Pancreas (tissue), 10 donors: ENCODE measurements at regions not wholly inside any gene's neighbourhood (a gene's known extent, or its start where the extent isn't known, plus 50 kb on each side); places are given as distances from the start of the nearest gene placed in this dataset.

ENCODE experiments used
- ATAC-seq, 4 donors: fragments of 200-7000 bp; cut with Tn5 transposase; one replicate each; pipeline versions ENCODE4 v1.8.0 to v1.9.1; 2020; ENCODE audit warnings: mild to moderate bottlenecking in 4 of 4, moderate library complexity in 4 of 4
- DNase-seq, 6 donors: peaks; one replicate each; pipeline ENCODE4 v3.0.0-alpha.2; 2020
- FAIRE-seq: peaks from 2 replicates; lab custom pipeline; 2012; peaks lifted over from hg19 to GRCh38; lab: Jason Lieb, UNC
- H3K27ac ChIP-seq, 4 donors: fragments of 200-600 bp; sonication (generic); 1 replicate in 3 of 4; 2 replicates in 1 of 4; pipeline versions ENCODE4 v1.5.0 to v1.8.0; 2020
- H3K27me3 ChIP-seq, 4 donors: fragments of 200-600 bp; one replicate each; pipeline ENCODE4 v1.8.0; 2021
- H3K36me3 ChIP-seq, 3 donors: fragments of 200-600 bp; sonication (generic) in 1 of 3; one replicate each; pipeline versions ENCODE4 v1.5.0 to v1.8.0; 2020 to 2021
- H3K4me1 ChIP-seq, 3 donors: fragments of 200-600 bp; one replicate each; pipeline ENCODE4 v1.8.0; 2021
- H3K4me3 ChIP-seq, 4 donors: fragments of 200-600 bp; sonication (generic) in 2 of 4; one replicate each; pipeline versions ENCODE4 v1.5.0 to v1.8.0; 2020 to 2021
- H3K9me3 ChIP-seq, 4 donors: fragments of 200-600 bp; one replicate each; pipeline ENCODE4 v1.8.0; 2021
- WGBS, 2 donors: extraction: QIAGEN DNeasy Blood & Tissue Kit; methylation state at CpG; one replicate each; pipeline ENCODE4 v1.1.7; 2013; 5-methylcytosine and 5-hydroxymethylcytosine counted together
- intact Hi-C, 3 donors: fragments of 100-400 bp; cut with DNase I; formaldehyde crosslinking; loops; one replicate each; pipeline versions ENCODE4 v1.11.1 to v1.14.2; 2022
- TF ChIP-seq, protein P1 (sequence below), 4 donors: fragments of 200-600 bp; sonication (generic) in 3 of 4; IDR thresholded peaks; one replicate each; pipeline versions ENCODE4 v1.5.0 to v1.8.0; 2021; ENCODE audit warnings: antibody characterized with exemption in 4 of 4
- donor health status: healthy with polysubstance abuse.
- donor health status: DM: no; HTN: no; CAD: no; lungs with moderate emphysema.
- donor health status: DM: no; HTN: no; CAD: no.
- donor health status: control.
- donor health status: control.
- donor health status: Bipolar disorder and iron deficiency.
- donor health status: DM: yes; HTN: yes; CAD: no.
- donor health status: DM: no; HTN: no; CAD: no.
- donor health status: DM: no; HTN: no; CAD: no.
- donor health status: DM: yes; HTN: yes; CAD: no.

DNA sequence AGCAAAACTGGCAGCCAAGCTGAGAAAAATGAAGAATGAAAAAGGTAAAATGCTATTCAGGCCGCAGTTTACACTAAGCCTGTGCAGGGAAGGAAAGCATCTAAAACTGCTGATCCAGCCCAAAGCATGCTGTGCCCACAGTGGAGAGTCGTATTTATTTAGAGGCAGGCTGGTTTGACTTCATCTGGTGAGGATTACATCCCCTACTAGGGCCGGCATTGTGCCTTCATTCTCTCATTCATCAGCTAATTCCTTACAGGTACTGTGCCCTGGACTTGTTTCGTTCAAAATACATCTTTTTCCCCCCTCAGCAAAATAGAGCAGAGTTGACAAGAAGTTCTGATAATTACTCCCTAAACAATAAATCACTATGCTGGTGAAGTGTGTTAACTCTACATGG lies 137.5 kb upstream of the DAP start:
- ATAC-seq (no peak), DNase-seq (no peak), FAIRE-seq (no peak)
- 80 to 85% methylated on average over 4 of the region's 4 CpGs for WGBS, 2 donors
- Histone ChIP-seq H3K9me3 (no peaks in the 10 kb centered on the region), H3K4me3 (no peak overlapping the region), H3K4me1 (no peaks in the 10 kb centered on the region), H3K27ac (no peak overlapping the region), H3K36me3 (no peaks in the 10 kb centered on the region), H3K27me3 (no peaks in the 10 kb centered on the region)
- intact Hi-C loops, result no loop called here
- TF ChIP-seq, protein P1, sequence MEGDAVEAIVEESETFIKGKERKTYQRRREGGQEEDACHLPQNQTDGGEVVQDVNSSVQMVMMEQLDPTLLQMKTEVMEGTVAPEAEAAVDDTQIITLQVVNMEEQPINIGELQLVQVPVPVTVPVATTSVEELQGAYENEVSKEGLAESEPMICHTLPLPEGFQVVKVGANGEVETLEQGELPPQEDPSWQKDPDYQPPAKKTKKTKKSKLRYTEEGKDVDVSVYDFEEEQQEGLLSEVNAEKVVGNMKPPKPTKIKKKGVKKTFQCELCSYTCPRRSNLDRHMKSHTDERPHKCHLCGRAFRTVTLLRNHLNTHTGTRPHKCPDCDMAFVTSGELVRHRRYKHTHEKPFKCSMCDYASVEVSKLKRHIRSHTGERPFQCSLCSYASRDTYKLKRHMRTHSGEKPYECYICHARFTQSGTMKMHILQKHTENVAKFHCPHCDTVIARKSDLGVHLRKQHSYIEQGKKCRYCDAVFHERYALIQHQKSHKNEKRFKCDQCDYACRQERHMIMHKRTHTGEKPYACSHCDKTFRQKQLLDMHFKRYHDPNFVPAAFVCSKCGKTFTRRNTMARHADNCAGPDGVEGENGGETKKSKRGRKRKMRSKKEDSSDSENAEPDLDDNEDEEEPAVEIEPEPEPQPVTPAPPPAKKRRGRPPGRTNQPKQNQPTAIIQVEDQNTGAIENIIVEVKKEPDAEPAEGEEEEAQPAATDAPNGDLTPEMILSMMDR (IDR thresholded peaks at IDR 0.05), result no peak

DNA sequence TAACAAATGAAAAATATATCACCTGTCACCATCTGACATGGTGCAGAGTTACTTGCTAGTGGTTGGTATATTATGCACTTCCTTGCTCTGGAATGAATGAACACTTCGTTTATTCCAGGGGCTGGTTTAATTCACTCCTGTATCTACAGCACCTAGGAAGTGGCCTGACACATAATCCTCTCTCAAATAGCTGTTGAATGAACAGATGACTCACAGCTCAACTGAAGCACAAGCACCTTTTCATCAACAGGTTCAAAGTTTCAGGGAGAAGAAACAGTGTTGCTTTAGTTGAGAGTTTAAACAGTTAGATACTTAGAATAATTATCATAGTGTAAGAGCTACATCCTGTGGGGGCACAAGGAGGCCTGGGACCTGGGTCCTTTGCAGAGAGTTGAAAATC lies 135.0 kb upstream of the DAP start:
- Histone ChIP-seq H3K27ac (no peak overlapping the region), H3K27me3 (no peaks in the 10 kb centered on the region), H3K4me3 (no peak overlapping the region), H3K9me3 (no peaks in the 10 kb centered on the region), H3K36me3 (no peaks in the 10 kb centered on the region), H3K4me1 (no peaks in the 10 kb centered on the region)
- FAIRE-seq, result no peak
- ATAC-seq, result no peak
- intact Hi-C loops, result no loop called here
- 52 to 56% methylated on average over 1 of the region's 1 CpG for WGBS, 2 donors
- DNase-seq, result no peak
- TF ChIP-seq, protein P1 (IDR thresholded peaks at IDR 0.05), result no peak

DNA sequence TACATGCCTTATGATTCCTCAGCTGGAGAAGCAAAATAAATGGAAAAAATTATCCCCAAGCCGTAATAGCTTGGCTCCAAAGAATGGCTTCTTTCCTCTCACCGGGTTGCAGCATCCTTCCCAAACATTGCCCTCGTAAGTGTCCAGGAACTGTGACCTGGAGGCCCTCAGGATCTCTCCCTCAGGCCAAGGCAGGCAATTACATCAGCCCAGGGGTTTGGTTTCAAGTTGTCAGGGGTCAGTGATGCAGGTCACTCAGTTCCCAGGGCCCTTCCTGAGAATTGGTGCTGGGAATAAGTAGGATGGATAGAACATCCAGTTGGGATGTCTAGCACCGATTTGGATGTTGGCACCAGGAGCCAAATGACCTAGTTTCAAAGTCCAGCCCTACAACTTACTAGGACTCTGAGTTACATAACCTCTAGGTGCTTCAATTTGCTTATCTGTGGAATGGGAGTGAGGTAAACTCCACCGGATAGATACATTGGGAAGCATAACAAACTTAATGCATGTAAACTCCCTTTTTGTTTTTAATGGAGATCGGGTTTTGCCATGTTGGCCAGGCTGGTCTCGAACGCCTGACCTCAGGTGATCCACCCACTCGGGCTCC lies 133.5 kb upstream of the DAP start:
- ATAC-seq, result no peak
- no peaks in the 10 kb centered on the region for H3K27me3 ChIP-seq
- no peak for DNase-seq
- H3K27ac ChIP-seq, result no peak overlapping the region
- H3K36me3 ChIP-seq, result no peaks in the 10 kb centered on the region
- no peak for FAIRE-seq
- no peaks in the 10 kb centered on the region for H3K9me3 ChIP-seq
- TF ChIP-seq, protein P1 (IDR thresholded peaks at IDR 0.05), result no peak
- 67 to 72% methylated on average over 9 of the region's 9 CpGs for WGBS, 2 donors
- intact Hi-C loops, result no loop called here
- no peaks in the 10 kb centered on the region for H3K4me1 ChIP-seq
- no peak overlapping the region for H3K4me3 ChIP-seq

DNA sequence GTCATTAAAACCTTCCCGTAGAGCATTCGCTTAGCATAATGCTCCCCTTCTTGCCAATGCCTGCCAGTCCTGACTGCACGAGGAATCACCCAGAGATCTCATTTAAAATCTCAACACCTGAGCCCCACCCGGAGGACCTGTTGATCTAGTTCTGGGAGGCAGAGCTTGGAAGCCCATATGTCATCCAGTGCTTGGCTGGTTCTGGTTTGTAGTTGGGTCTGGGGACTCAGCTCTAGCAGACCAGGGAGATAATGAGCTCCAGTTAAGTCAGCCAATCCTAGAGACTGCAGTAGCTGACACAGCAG lies 131.8 kb upstream of the DAP start:
- no peaks in the 10 kb centered on the region for H3K9me3 ChIP-seq
- no peak overlapping the region for H3K27ac ChIP-seq
- TF ChIP-seq, protein P1 (IDR thresholded peaks at IDR 0.05), result no peak
- ATAC-seq (no peak), FAIRE-seq (no peak), DNase-seq (no peak)
- H3K4me1 ChIP-seq, result no peaks in the 10 kb centered on the region
- intact Hi-C loops, result no loop called here
- no peaks in the 10 kb centered on the region for H3K27me3 ChIP-seq
- 92 to 100% methylated on average over 4 of the region's 4 CpGs for WGBS, 2 donors
- H3K36me3 ChIP-seq, result no peaks in the 10 kb centered on the region
- H3K4me3 ChIP-seq, result no peak overlapping the region

DNA sequence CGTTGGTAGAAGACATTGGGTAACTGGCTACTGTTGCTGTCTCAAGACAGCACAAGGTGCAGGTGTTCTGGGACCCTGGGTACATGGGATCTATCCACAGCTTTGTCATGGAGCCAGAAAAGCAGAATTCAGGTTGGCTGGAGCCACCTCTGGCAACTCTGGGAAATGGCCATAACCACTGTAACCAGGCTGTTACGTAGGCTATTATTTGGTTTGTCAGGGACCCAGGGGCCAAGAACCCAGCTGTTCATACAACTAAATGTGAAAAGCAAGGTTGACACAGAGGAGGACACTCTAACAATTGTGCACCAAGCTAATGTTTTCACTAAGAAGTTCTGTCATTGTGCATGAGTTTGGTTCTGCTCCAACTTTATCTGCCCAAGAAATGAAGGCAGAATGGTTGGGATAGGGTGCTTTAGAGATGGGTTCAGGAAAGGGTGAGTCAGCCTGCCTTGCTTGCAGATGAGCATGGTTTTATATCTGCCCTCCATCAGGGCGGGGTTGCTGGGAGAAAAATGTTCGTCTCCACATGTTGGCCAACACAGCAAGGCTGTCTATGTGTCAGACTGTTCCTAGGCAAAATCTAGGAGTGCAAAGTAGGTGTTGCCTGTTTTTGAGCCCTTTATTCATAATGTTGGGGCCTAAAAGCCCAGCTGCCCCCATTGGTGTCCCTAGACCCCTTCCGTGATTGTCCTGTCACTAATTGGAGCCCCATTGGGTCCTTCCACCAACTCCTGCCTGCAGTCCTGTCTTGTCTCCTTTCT lies 131.3 kb upstream of the DAP start:
- peak; percentile 54 to 94 (median 82) for ATAC-seq
- H3K36me3 ChIP-seq, result no peaks in the 10 kb centered on the region
- TF ChIP-seq, protein P1 (IDR thresholded peaks at IDR 0.05), result no peak
- no peaks in the 10 kb centered on the region for H3K27me3 ChIP-seq
- no peaks in the 10 kb centered on the region for H3K9me3 ChIP-seq
- H3K4me3 ChIP-seq, result no peak overlapping the region
- FAIRE-seq, result no peak
- intact Hi-C loops, result no loop called here
- H3K27ac ChIP-seq, result no peak overlapping the region
- no peaks in the 10 kb centered on the region for H3K4me1 ChIP-seq
- WGBS, 2 donors, result 66 to 77% methylated on average over 5 of the region's 5 CpGs
- peak in 2 of 6 donors; percentile 34 to 63 for DNase-seq
